ENCODE measurements at regions not wholly inside any gene's neighbourhood (a gene's known extent, or its start where the extent isn't known, plus 50 kb on each side); places are given as distances from the start of the nearest gene placed in this dataset.

DNA sequence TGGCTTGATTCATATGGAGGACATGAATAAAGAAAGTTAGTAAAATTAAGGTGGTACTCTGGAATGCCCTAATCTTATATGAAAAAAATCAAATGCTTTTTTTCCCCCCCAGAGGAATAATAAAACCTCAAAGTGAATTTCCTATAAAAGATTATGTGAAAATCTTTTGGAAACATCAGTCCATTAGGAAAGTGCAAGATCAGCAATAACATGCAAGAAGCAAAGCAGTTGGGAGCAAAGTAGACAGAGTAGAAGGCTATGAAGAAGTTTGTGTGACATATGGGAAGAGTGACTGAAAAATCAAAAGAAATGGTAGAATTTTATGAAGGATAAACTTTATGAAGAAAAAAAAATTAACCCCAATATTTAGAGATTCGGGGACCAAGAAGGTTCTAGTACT, 998.0 kb upstream of the EPHA7 start:
- TF ChIP-seq, protein P1, sequence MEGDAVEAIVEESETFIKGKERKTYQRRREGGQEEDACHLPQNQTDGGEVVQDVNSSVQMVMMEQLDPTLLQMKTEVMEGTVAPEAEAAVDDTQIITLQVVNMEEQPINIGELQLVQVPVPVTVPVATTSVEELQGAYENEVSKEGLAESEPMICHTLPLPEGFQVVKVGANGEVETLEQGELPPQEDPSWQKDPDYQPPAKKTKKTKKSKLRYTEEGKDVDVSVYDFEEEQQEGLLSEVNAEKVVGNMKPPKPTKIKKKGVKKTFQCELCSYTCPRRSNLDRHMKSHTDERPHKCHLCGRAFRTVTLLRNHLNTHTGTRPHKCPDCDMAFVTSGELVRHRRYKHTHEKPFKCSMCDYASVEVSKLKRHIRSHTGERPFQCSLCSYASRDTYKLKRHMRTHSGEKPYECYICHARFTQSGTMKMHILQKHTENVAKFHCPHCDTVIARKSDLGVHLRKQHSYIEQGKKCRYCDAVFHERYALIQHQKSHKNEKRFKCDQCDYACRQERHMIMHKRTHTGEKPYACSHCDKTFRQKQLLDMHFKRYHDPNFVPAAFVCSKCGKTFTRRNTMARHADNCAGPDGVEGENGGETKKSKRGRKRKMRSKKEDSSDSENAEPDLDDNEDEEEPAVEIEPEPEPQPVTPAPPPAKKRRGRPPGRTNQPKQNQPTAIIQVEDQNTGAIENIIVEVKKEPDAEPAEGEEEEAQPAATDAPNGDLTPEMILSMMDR (IDR thresholded peaks at IDR 0.05), result no peak
- TF ChIP-seq, protein P2, sequence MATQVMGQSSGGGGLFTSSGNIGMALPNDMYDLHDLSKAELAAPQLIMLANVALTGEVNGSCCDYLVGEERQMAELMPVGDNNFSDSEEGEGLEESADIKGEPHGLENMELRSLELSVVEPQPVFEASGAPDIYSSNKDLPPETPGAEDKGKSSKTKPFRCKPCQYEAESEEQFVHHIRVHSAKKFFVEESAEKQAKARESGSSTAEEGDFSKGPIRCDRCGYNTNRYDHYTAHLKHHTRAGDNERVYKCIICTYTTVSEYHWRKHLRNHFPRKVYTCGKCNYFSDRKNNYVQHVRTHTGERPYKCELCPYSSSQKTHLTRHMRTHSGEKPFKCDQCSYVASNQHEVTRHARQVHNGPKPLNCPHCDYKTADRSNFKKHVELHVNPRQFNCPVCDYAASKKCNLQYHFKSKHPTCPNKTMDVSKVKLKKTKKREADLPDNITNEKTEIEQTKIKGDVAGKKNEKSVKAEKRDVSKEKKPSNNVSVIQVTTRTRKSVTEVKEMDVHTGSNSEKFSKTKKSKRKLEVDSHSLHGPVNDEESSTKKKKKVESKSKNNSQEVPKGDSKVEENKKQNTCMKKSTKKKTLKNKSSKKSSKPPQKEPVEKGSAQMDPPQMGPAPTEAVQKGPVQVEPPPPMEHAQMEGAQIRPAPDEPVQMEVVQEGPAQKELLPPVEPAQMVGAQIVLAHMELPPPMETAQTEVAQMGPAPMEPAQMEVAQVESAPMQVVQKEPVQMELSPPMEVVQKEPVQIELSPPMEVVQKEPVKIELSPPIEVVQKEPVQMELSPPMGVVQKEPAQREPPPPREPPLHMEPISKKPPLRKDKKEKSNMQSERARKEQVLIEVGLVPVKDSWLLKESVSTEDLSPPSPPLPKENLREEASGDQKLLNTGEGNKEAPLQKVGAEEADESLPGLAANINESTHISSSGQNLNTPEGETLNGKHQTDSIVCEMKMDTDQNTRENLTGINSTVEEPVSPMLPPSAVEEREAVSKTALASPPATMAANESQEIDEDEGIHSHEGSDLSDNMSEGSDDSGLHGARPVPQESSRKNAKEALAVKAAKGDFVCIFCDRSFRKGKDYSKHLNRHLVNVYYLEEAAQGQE (IDR thresholded peaks at IDR 0.05; ENCODE audit: insufficient read depth in 1 of 2, low read depth in 2 of 2, low read length in 1 of 2), result no peak
